Jurkat, Clone E6-1 (cell line): ENCODE measurements at regions not wholly inside any gene's neighbourhood (a gene's known extent, or its start where the extent isn't known, plus 50 kb on each side); places are given as distances from the start of the nearest gene placed in this dataset.
"Not testable (repeated sequence)": the region's sequence is repeated elsewhere in the genome, so short reads cannot be mapped to it uniquely, and the experiment has no call there.

Experiments
- DNase-seq: peaks from one replicate; pipeline ENCODE4 v3.0.0-alpha.2; 2011; ENCODE audit warnings: low read depth, low spot score
- H3K4me3 ChIP-seq: 2 replicates; pipeline ENCODE4 v1.5.1; 2011; ENCODE audit warnings: mild to moderate bottlenecking, low read length, control low read depth, moderate library complexity

DNA sequence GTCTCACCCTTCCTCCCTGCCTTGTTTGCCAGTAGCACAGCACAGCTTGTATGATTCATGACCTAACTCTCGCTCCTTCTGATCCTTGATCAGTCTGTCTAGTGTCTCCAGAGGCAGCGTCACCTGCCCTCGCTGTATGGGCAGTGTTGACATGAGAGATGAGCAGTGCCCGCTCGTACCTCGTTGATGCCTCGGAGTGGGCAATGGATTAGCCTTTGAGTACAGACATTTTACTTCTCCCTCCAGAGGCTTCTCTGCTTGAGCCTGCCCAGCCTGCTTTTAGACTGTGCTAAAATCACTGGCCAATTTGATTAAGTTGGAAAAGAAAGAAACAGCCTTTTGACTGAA is 569.0 kb downstream of the NTRK3 start:
- H3K4me3 ChIP-seq = no peak overlapping the region
- no peak for DNase-seq

DNA sequence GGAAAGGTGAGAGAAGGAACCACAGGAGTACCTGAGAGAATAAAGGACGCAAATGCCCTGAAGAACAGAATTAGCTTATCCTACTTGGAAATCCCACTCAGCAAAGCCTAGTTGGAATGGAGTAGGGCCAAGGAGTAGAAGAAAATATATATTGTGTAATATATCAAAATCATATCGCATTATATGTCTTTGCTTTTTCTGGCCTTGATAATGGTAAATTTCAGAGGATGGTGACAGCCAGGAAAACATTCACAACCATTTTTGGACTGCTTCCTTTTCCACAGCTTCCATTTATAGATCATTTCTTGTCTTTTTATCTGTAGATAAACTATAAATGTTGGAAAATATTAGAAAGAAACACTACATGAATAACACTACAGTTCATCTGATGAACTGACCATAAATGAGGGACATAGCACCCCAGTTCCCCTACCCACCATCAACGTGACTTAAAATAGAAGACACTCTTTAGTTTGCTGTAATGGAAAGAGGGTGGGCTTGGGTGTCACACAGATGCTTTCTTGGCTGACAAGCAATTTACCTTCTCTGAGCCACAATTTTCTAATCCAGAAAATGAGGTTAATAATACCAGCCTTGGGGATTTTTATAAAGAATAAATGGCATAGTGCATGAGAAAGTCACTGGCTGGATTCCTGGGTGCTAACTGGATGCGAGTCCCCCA is 569.6 kb downstream of the NTRK3 start:
- DNase-seq = no peak
- H3K4me3 ChIP-seq = no peak overlapping the region

GRCh38 chr15:87686339-87686738 is 570.2 kb downstream of the NTRK3 start:
- H3K4me3 ChIP-seq = no peak overlapping the region
- no peak for DNase-seq

- no peak overlapping the region for H3K4me3 ChIP-seq
- no peak for DNase-seq
Observed at GRCh38 chr15:87682527-87682926, 574.0 kb downstream of the NTRK3 start.

- peak; percentile 58 for DNase-seq
- H3K4me3 ChIP-seq = no peak overlapping the region
Observed at GRCh38 chr15:87681104-87681503, 575.4 kb downstream of the NTRK3 start.

DNA sequence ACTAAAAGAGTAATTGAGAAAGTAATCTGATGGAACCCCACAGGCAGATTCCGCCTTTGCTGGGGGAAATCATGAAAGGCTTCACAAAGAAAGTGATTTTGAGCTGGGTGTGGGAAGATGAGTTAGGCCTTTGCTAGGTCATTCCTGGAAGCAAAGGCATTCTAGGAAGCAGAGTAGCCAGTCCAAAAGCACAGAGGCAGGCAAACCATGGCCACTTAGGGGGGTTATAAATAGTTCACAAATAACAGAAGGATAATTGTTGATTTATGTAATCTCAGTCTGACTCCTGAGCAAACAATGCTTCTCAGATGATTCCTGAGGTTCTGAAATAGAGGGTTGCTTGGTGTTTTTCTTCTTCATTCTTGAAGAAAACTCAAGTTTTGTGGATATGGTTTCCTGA is 576.3 kb downstream of the NTRK3 start:
- no peak overlapping the region for H3K4me3 ChIP-seq
- DNase-seq = no peak

- H3K4me3 ChIP-seq = no peak overlapping the region
- DNase-seq = no peak
Observed at GRCh38 chr15:87675271-87675670, 581.3 kb downstream of the NTRK3 start.

DNA sequence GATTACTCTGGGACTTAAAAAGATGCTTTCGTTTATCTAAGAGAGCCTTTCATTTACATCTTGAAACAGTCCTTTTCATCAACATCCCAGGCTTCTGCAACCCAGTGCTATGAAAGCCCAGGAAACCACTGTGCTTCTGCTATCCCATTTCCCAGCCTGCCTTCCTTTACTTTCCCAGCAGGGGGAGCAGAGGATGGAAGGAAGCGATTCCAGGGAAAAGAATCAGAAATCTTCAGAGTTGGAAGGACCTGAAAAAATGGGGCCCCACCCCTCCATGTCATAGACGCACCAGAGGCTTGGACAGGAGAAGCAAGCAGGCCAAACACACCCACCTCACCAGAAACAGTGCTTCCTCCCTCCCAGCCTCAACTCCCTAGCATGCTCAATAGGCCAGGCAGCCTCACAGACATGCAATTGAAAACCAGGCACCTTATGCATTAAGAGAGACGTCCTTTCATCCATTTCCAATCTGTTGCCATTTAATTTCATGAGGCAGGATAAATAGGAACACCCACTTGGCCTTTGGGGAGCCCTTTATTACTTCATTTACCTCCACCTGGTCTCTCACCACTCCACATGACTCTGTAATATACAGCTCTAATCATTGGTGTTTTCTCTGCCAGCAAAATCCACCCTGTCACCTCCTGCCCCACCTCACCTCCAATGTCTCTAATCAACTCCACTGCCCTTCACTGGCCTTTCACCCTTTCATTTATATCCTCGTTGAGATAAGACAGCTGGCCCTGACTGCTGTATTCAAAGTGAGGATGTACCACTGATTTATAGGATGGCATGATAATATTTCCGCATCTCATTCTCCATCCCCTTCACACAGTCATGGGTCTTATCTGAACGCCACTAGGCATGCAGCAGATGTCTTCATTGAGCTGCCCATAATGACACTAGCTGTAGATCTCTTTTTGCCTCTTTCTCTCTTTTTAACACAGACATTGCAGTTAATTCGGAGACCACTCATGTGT is 583.9 kb downstream of the NTRK3 start:
- H3K4me3 ChIP-seq = no peak overlapping the region
- DNase-seq = no peak

- DNase-seq = no peak
- no peak overlapping the region for H3K4me3 ChIP-seq
Observed at GRCh38 chr15:87671289-87671688, 585.2 kb downstream of the NTRK3 start.

DNA sequence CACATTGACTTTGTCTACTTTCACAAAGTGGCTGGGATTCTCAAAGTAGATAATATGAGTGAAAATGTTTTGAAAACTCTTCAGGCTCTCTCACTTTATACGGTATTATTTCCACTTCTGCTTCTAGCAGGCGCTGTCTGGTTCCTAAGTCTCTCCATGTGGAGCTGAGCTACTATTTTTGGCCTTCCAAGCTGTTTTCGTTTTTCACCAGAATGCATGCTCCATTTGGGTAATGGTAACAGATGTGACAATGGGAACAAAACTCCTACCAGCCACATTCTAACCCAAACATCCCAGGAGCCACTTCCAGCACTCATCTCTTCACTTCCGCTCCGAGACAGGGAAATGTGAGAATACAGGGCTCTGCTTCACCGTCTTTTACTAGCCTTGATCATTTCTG is 586.7 kb downstream of the NTRK3 start:
- H3K4me3 ChIP-seq = no peak overlapping the region
- no peak for DNase-seq

GRCh38 chr15:87668768-87669564 is 587.6 kb downstream of the NTRK3 start:
- DNase-seq = not testable (repeated sequence)

GRCh38 chr15:87667643-87668042 is 588.9 kb downstream of the NTRK3 start:
- no peak for DNase-seq
- H3K4me3 ChIP-seq = no peak overlapping the region

More at GRCh38 chr15:87668768-87669564, 587.6 kb downstream of the NTRK3 start:
- not testable (repeated sequence) for H3K4me3 ChIP-seq

- no peak overlapping the region for H3K4me3 ChIP-seq
- DNase-seq = no peak
Observed at GRCh38 chr15:87662575-87662974, 594.0 kb downstream of the NTRK3 start.

- DNase-seq = no peak
Observed at GRCh38 chr15:87661454-87662355, 594.8 kb downstream of the NTRK3 start.

GRCh38 chr15:87660251-87661129 is 596.0 kb downstream of the NTRK3 start:
- DNase-seq = no peak
- H3K4me3 ChIP-seq = no peak overlapping the region

More at GRCh38 chr15:87661454-87662355, 594.8 kb downstream of the NTRK3 start:
- no peak overlapping the region for H3K4me3 ChIP-seq

DNA sequence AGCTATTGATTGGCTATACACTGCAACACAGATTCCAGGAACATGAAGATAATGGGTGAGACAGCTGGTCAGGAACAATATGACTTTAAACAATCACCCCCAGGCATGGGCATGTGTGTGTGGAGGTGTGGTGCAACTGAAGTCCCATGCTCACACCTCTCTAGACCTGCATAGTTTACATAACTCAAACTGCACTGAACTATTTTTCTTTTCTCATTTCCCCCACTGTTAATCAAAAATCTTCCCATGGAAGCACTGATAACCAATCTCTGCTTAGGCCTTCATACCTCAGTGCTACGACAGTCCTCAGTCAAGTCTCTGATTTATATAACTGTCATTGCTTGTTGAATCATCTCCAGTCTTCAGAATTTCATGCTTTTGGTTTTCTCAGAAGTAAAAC is 600.2 kb downstream of the NTRK3 start:
- DNase-seq = no peak
- H3K4me3 ChIP-seq = no peak overlapping the region

GRCh38 chr15:87653646-87654045 is 602.9 kb downstream of the NTRK3 start:
- DNase-seq = no peak
- no peak overlapping the region for H3K4me3 ChIP-seq

DNA sequence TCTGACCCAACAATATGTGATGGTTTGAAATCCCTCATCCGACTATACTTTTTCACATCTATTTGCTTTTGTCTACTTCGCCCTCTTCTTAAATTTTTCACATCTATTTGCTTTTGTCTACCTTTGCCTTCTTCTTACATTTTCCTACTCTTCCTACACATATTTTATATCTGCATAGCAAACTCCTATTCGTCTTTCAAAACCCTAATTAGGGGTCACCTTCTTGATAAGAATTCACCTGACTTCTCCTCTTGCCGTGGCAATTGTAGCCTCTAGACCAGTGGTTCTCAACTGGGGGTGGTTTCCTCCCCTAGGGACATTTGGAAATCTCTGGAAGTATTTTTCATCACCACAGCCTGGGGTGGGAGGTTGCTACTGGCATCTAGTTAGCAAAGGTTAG is 607.4 kb downstream of the NTRK3 start:
- no peak for DNase-seq
- H3K4me3 ChIP-seq = no peak overlapping the region
